Tibial artery (tissue), 4 donors: ENCODE measurements at regions not wholly inside any gene's neighbourhood (a gene's known extent, or its start where the extent isn't known, plus 50 kb on each side); places are given as distances from the start of the nearest gene placed in this dataset.

Experiments
- DNase-seq, 2 donors: peaks; one replicate each; pipeline ENCODE4 v3.0.0-alpha.2; 2019
- H3K27ac ChIP-seq, 2 donors: fragments of 200-600 bp; sonication (generic) in 1 of 2; 1 replicate in 1 of 2; 2 replicates in 1 of 2; pipeline ENCODE4 v1.5.1; 2018 to 2019; ENCODE audit warnings: mild to moderate bottlenecking in 1 of 2
- H3K27me3 ChIP-seq, 2 donors: fragments of 200-600 bp; sonication (generic) in 1 of 2; one replicate each; pipeline versions ENCODE4 v1.5.1 to v1.6.0; 2016 to 2019
- H3K36me3 ChIP-seq, 3 donors: fragments of 200-600 bp; sonication (generic) in 2 of 3; one replicate each; pipeline ENCODE4 v1.5.1; 2016 to 2019; ENCODE audit warnings: mild to moderate bottlenecking in 2 of 3
- H3K4me1 ChIP-seq, 4 donors: fragments of 200-600 bp; sonication (generic) in 2 of 4; 1 replicate in 3 of 4; 2 replicates in 1 of 4; pipeline ENCODE4 v1.5.1; 2016 to 2019
- H3K4me3 ChIP-seq, 2 donors: fragments of 200-600 bp; sonication (generic) in 1 of 2; 1 replicate in 1 of 2; 2 replicates in 1 of 2; pipeline ENCODE4 v1.5.1; 2018 to 2019; ENCODE audit warnings: mild to moderate bottlenecking in 2 of 2
- H3K9me3 ChIP-seq, 3 donors: fragments of 200-600 bp; sonication (generic) in 1 of 3; one replicate each; pipeline ENCODE4 v1.5.1; 2016 to 2019
- CTCF ChIP-seq, 2 experiments: fragments of 200-600 bp in 1 of 2; fragments of 450-650 bp in 1 of 2; IDR thresholded peaks; one replicate each; pipeline ENCODE4 v1.5.1; 2017 to 2019; ENCODE audit warnings: antibody characterized with exemption in 2 of 2, mild to moderate bottlenecking in 1 of 2, moderate library complexity in 1 of 2
- intact Hi-C: fragments of 100-400 bp; cut with DNase I; formaldehyde crosslinking; loops from one replicate; pipeline ENCODE4 v1.15.0; 2023; ENCODE audit warnings: low total_unique reads

GRCh38 chr12:69091442-69092017 is 147.8 kb upstream of the CPSF6 start:
- Histone ChIP-seq H3K4me1 (no peaks in the 10 kb centered on the region), H3K27me3 (no peaks in the 10 kb centered on the region), H3K36me3 (no peaks in the 10 kb centered on the region), H3K4me3 (no peak overlapping the region), H3K27ac (no peak overlapping the region), H3K9me3 (no peaks in the 10 kb centered on the region)
- TF ChIP-seq CTCF (IDR thresholded peaks at IDR 0.05): no peak
- intact Hi-C loops: no loop called here
- DNase-seq: no peak

DNA sequence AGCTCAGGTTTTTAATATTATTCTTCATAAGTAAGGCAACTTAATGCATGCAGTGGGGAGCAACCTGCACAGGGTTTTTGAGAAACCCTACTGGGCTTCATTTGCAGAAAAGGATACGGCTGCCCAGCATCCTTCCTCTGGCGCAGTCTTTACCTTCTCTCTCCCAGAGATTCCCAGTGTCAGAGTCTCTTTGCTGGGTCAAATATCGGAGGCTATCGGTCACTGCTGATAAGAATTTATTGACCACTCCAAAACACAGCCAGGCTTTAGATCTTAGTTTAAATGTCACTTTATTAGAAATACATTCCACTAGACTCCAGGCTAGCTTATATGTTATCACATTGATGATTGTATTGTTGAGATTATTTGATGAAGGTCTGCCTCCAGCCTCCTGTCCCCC is 147.2 kb upstream of the CPSF6 start:
- Histone ChIP-seq H3K36me3 (no peaks in the 10 kb centered on the region), H3K4me3 (no peak overlapping the region), H3K9me3 (no peaks in the 10 kb centered on the region), H3K27ac (no peak overlapping the region), H3K4me1 (no peaks in the 10 kb centered on the region), H3K27me3 (no peaks in the 10 kb centered on the region)
- DNase-seq: no peak
- intact Hi-C loops: no loop called here
- no peak for TF ChIP-seq CTCF (IDR thresholded peaks at IDR 0.05)

DNA sequence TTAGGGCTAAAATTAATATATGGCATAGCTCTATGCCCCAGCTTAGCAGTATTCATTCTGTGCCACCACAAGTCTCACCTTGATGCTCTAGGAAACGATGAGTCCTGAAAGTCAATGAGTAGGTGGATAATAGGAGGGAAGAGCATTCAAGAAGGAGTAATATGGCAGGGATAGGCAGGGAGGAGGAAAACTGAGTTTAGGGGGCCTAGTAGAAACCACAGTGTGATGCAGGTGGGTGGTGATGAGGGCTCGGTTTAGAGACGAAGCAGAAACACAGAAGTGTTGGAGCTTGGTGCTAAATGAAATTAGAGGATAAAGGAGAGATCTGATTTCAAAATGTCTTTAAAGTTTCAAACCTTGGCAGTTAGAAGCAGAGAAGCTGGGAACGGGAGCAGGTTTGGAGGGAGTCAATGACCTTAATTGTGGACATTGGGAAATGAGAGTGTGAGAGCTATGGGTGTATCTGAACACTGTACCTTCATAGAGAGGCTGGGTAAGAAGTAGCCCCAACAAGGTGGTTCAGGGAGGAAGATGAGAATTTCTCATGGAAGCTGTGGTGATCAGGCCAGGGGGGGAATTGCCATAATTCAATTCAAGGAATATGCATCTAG is 144.7 kb upstream of the CPSF6 start:
- no peaks in the 10 kb centered on the region for H3K27me3 ChIP-seq
- H3K4me1 ChIP-seq: no peaks in the 10 kb centered on the region
- no peak overlapping the region for H3K27ac ChIP-seq
- no peak for DNase-seq
- intact Hi-C loops: no loop called here
- TF ChIP-seq CTCF (IDR thresholded peaks at IDR 0.05): no peak
- no peaks in the 10 kb centered on the region for H3K36me3 ChIP-seq
- H3K9me3 ChIP-seq: no peaks in the 10 kb centered on the region
- no peak overlapping the region for H3K4me3 ChIP-seq

GRCh38 chr12:69095765-69096477 is 143.4 kb upstream of the CPSF6 start:
- Histone ChIP-seq H3K4me1 (no peaks in the 10 kb centered on the region), H3K36me3 (no peaks in the 10 kb centered on the region), H3K4me3 (no peak overlapping the region), H3K27ac (no peak overlapping the region), H3K27me3 (no peaks in the 10 kb centered on the region), H3K9me3 (no peaks in the 10 kb centered on the region)
- intact Hi-C loops: no loop called here
- TF ChIP-seq CTCF (IDR thresholded peaks at IDR 0.05): no peak
- no peak for DNase-seq

DNA sequence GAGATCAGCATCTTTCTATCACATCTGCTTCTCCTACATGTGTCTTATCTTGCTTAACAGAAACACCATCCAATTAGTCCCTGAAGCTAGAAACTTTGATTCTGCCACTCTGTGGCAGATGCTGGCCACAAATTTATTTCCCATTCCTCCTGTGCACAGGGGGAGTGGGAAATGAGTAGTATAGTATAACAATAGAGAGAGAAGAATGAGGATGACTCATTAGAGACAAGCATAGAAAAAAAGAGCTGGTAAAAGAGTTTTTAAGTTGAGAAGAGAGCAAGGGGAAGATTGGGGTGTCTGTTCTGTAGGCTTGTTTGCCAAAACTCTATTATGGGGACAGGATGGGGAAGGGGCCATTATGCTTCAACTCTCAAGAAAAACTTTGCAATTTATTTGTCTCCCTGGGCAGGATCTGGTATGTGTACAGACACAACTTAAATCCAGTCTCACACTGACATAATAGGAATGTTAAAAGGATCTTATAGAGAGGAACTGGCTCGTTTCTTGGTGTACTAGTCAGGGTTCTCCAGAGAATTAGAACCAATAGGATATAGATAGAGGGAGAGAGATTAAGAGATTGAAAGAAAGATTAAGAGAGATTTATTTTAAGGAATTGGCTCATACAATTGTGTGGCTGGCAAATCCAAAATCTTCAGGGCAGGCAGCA is 142.6 kb upstream of the CPSF6 start:
- no peak for TF ChIP-seq CTCF (IDR thresholded peaks at IDR 0.05)
- Histone ChIP-seq H3K9me3 (no peaks in the 10 kb centered on the region), H3K36me3 (no peaks in the 10 kb centered on the region), H3K4me1 (peaks cover 0 to 3% (median 0%) of the 10 kb centered on the region in 4 donors), H3K27me3 (no peaks in the 10 kb centered on the region), H3K4me3 (no peak overlapping the region), H3K27ac (no peak overlapping the region)
- no peak for DNase-seq
- intact Hi-C loops: no loop called here
